ENCODE measurements at regions not wholly inside any gene's neighbourhood (a gene's known extent, or its start where the extent isn't known, plus 50 kb on each side); places are given as distances from the start of the nearest gene placed in this dataset.

GRCh38 chrX:23228950-23229448 is 105.7 kb upstream of the PTCHD1 start:
- DNase-seq: no peak

- no peak for DNase-seq
Observed at GRCh38 chrX:23235051-23235450, 99.6 kb upstream of the PTCHD1 start.

DNA sequence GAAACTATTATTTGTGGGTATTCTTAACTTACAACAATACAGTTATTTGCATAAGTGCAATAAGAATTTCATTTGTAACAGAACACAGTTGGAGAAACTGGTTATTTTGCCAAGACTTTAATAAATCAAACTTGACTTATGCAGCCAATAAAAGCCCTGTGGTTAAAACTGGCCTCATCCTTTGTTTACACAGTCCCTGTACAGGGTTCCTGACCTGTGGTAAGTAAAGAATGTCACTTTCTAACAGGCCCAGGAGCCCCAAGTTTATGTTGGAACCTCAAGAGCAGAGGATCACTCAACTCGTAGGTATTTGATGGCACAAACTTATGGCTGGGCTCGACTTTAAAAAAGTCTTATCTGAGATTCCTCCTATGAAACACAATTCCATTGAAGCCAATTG is 88.6 kb upstream of the PTCHD1 start:
- no peak for DNase-seq

DNA sequence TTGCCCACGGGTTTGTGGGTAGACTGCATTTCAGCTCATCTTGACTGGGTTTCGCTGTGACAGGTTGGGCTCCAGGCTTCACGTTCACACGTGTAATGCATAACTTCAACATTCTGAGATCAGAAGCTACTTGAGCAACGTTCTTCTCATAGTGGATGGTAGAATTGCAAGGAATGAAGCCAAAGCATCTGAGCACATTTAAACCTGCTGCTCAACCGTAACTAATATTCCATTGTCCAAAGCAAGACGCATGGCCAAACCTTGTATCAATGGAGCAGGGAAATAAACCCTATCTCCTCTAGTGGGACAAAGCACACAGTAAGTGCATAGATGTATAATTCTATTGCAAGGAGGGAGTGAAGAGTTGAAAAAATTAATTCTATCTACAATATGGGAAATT is 86.5 kb upstream of the PTCHD1 start:
- DNase-seq: no peak

GRCh38 chrX:23251043-23251442 is 83.6 kb upstream of the PTCHD1 start:
- DNase-seq: no peak

DNA sequence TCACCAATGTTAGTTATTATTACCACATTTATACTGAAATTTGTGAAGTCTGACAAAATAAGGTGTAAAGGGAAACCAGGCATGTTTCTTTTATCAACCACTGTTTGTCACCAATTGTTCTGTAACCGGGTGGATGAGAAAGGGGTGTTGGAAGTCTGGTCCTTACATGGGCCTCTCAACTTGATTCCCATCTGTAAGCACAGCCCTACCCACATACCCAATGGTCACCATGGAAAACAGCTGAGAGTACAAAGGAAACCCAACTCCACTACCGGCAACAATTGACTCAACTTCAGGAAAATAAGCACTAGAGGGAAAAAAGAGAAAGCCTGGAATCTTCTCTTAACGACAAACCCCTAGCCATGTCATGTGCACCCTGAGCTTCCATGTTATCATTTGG is 70.8 kb upstream of the PTCHD1 start:
- DNase-seq: no peak

- DNase-seq: no peak
Observed at GRCh38 chrX:23269923-23270322, 64.7 kb upstream of the PTCHD1 start.

- no peak for DNase-seq
Observed at GRCh38 chrX:23271026-23271425, 63.6 kb upstream of the PTCHD1 start.

DNA sequence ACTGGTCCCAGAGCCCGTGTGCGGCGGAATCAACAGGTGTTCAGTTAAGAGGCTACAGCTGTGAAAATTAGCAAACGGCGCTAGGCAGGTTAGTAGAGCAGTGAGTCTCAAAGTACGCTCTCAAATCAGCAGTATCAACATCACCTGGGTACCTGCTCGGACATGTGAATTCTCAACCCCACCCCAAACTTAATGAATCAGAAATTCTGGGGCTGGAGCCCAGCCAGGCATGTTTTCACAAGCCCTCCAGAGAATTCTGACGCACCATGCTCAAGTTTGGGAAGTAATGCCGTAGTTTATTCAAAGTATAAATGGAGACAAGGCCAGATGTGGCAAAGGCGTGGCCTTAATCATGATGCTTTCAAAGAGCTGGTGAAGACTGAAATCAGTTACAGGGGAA is 58.2 kb upstream of the PTCHD1 start:
- DNase-seq: no peak
